ENCODE measurements at regions not wholly inside any gene's neighbourhood (a gene's known extent, or its start where the extent isn't known, plus 50 kb on each side); places are given as distances from the start of the nearest gene placed in this dataset.

- TF ChIP-seq CTCF (IDR thresholded peaks at IDR 0.05) (no peak), POLR2A (IDR thresholded peaks at IDR 0.05) (no peak), EP300 (IDR thresholded peaks at IDR 0.05) (no peak)
These were observed 115.8 kb upstream of the SETBP1 start for GRCh38 chr18:44564922-44565321.
